ENCODE measurements at regions not wholly inside any gene's neighbourhood (a gene's known extent, or its start where the extent isn't known, plus 50 kb on each side); places are given as distances from the start of the nearest gene placed in this dataset.
"Not testable (repeated sequence)": the region's sequence is repeated elsewhere in the genome, so short reads cannot be mapped to it uniquely, and the experiment has no call there.

DNA sequence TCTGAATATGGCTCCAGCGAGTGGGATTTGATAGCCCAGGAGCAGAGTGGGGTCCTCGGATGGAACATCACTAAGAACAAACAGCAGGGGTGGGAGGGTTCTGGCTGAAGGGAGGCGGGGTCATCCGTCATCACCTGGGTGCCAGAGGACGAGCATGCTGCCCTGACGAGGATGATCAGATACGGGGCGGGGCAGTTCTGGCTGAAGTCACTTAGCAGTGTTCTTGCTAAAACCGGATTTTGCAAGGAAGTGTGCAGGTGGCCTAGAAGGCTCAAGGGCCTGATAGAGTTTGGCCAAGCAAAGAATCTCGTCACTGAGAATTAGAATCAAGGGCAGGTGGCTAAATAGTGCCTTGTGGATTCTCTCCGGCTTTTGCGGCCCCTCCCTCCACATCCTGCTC lies 4442.5 kb upstream of the TPTE start:
- not testable (repeated sequence) for TF ChIP-seq POLR2A (IDR thresholded peaks at IDR 0.05)
- TF ChIP-seq, protein P1, sequence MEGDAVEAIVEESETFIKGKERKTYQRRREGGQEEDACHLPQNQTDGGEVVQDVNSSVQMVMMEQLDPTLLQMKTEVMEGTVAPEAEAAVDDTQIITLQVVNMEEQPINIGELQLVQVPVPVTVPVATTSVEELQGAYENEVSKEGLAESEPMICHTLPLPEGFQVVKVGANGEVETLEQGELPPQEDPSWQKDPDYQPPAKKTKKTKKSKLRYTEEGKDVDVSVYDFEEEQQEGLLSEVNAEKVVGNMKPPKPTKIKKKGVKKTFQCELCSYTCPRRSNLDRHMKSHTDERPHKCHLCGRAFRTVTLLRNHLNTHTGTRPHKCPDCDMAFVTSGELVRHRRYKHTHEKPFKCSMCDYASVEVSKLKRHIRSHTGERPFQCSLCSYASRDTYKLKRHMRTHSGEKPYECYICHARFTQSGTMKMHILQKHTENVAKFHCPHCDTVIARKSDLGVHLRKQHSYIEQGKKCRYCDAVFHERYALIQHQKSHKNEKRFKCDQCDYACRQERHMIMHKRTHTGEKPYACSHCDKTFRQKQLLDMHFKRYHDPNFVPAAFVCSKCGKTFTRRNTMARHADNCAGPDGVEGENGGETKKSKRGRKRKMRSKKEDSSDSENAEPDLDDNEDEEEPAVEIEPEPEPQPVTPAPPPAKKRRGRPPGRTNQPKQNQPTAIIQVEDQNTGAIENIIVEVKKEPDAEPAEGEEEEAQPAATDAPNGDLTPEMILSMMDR (IDR thresholded peaks at IDR 0.05): not testable (repeated sequence)
